A673 (cell line): ENCODE measurements at regions not wholly inside any gene's neighbourhood (a gene's known extent, or its start where the extent isn't known, plus 50 kb on each side); places are given as distances from the start of the nearest gene placed in this dataset.

Source experiments
- CTCF ChIP-seq: fragments of 300-800, 200-600 bp; sonication (generic); conservative IDR thresholded peaks from 2 replicates; pipeline ENCODE4 v1.5.1; 2017; ENCODE audit warnings: low read depth, mild to moderate bottlenecking, antibody characterized with exemption, low read length, moderate library complexity, mixed read lengths
- EZH2 ChIP-seq: fragments of 200-600 bp; sonication (generic); IDR thresholded peaks from 2 replicates; pipeline ENCODE4 v1.6.1; 2017; ENCODE audit warnings: borderline replicate concordance, low read depth, mild to moderate bottlenecking, mixed read lengths, antibody characterized with exemption, low read length; ENCODE audit not compliant: poor library complexity, severe bottlenecking

- TF ChIP-seq EZH2 (no peak), CTCF (no peak)
These were observed 63.5 kb upstream of the HMGB1 start for GRCh38 chr13:30529085-30529834.
